ENCODE measurements at regions not wholly inside any gene's neighbourhood (a gene's known extent, or its start where the extent isn't known, plus 50 kb on each side); places are given as distances from the start of the nearest gene placed in this dataset.
"Not testable (repeated sequence)": the region's sequence is repeated elsewhere in the genome, so short reads cannot be mapped to it uniquely, and the experiment has no call there.

- not testable (repeated sequence) for TF ChIP-seq EZH2 (IDR thresholded peaks at IDR 0.05; ENCODE audit: borderline replicate concordance, low read depth, low read length, severe bottlenecking)
- TF ChIP-seq, protein P1, sequence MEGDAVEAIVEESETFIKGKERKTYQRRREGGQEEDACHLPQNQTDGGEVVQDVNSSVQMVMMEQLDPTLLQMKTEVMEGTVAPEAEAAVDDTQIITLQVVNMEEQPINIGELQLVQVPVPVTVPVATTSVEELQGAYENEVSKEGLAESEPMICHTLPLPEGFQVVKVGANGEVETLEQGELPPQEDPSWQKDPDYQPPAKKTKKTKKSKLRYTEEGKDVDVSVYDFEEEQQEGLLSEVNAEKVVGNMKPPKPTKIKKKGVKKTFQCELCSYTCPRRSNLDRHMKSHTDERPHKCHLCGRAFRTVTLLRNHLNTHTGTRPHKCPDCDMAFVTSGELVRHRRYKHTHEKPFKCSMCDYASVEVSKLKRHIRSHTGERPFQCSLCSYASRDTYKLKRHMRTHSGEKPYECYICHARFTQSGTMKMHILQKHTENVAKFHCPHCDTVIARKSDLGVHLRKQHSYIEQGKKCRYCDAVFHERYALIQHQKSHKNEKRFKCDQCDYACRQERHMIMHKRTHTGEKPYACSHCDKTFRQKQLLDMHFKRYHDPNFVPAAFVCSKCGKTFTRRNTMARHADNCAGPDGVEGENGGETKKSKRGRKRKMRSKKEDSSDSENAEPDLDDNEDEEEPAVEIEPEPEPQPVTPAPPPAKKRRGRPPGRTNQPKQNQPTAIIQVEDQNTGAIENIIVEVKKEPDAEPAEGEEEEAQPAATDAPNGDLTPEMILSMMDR (IDR thresholded peaks at IDR 0.05; ENCODE audit: borderline replicate concordance, extremely low read depth, low read length, poor library complexity, severe bottlenecking), result not testable (repeated sequence)
Observed at GRCh38 chr21:10328646-10329045, 192.7 kb upstream of the TPTE start.
